Suprapubic skin (tissue), 3 donors: ENCODE measurements at regions not wholly inside any gene's neighbourhood (a gene's known extent, or its start where the extent isn't known, plus 50 kb on each side); places are given as distances from the start of the nearest gene placed in this dataset.

Experiments used
- CTCF ChIP-seq, 2 donors: fragments of 200-600 bp in 1 of 2; fragments of 450-650 bp in 1 of 2; sonication (generic) in 1 of 2; IDR thresholded peaks; one replicate each; pipeline ENCODE4 v1.5.1; 2016 to 2019; ENCODE audit warnings: antibody characterized with exemption in 2 of 2, mild to moderate bottlenecking in 1 of 2, moderate library complexity in 1 of 2
- EP300 ChIP-seq: sonication (generic); formaldehyde crosslinking; IDR thresholded peaks from one replicate; pipeline ENCODE4 v1.6.1; 2017; ENCODE audit warnings: antibody characterized with exemption
- POLR2A ChIP-seq, 2 donors: fragments of 450-650 bp; IDR thresholded peaks; one replicate each; pipeline ENCODE4 v1.6.1; 2017; ENCODE audit warnings: antibody characterized with exemption in 2 of 2, mild to moderate bottlenecking in 2 of 2, moderate library complexity in 2 of 2

DNA sequence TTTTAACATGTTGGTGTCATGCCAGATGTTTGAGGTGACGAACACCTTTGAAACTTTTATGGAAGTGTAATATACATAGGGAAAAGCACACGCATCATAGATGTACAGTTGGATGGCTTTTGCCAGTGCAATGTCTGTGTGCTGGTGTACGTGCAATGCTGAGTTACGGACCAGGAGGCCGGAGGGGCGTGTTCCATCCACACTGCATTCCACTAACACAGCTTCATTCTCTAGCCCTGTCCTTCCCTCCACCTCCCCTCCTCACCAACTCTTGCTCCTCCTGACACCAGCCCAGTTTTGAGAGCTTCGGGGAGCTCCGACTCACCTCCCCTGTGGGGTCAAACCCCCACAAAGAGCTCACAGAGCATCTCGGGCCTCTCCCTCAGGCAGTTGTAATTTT is 358.8 kb downstream of the C16orf95 start:
- TF ChIP-seq CTCF (IDR thresholded peaks at IDR 0.05) (no peak), POLR2A (IDR thresholded peaks at IDR 0.05) (no peak), EP300 (no peak)
